Gastrocnemius medialis (tissue), 4 donors: ENCODE measurements at regions not wholly inside any gene's neighbourhood (a gene's known extent, or its start where the extent isn't known, plus 50 kb on each side); places are given as distances from the start of the nearest gene placed in this dataset.
"Not testable (repeated sequence)": the region's sequence is repeated elsewhere in the genome, so short reads cannot be mapped to it uniquely, and the experiment has no call there.

Source experiments
- ATAC-seq, 2 donors: fragments of 150-250 bp; one replicate each; pipeline ENCODE4 v1.9.1; 2016
- DNase-seq, 2 donors: peaks; one replicate each; pipeline ENCODE4 v3.0.0-alpha.2; 2019
- H3K27ac ChIP-seq, 4 donors: fragments of 200-600 bp; sonication (generic); 1 replicate in 1 of 4; 2 replicates in 3 of 4; pipeline ENCODE4 v1.5.1; 2016 to 2018; ENCODE audit warnings: mild to moderate bottlenecking in 2 of 4, moderate library complexity in 1 of 4
- H3K27me3 ChIP-seq, 3 donors: fragments of 200-600 bp; sonication (generic) in 2 of 3; 1 replicate in 1 of 3; 2 replicates in 2 of 3; pipeline versions ENCODE4 v1.5.1 to v1.6.0; 2016 to 2019; ENCODE audit warnings: mild to moderate bottlenecking in 1 of 3, moderate library complexity in 1 of 3
- H3K36me3 ChIP-seq, 2 donors: fragments of 200-600 bp; sonication (generic) in 1 of 2; one replicate each; pipeline ENCODE4 v1.5.1; 2017 to 2018
- H3K4me1 ChIP-seq, 2 donors: fragments of 200-600 bp; sonication (generic) in 1 of 2; one replicate each; pipeline ENCODE4 v1.5.1; 2016 to 2017; ENCODE audit warnings: mild to moderate bottlenecking in 2 of 2
- H3K4me3 ChIP-seq, 4 donors: fragments of 200-600 bp; sonication (generic) in 3 of 4; 1 replicate in 1 of 4; 2 replicates in 3 of 4; pipeline ENCODE4 v1.5.1; 2016 to 2019; ENCODE audit warnings: mild to moderate bottlenecking in 2 of 4
- H3K9me3 ChIP-seq, 3 donors: fragments of 200-600 bp; sonication (generic) in 2 of 3; 1 replicate in 1 of 3; 2 replicates in 2 of 3; pipeline ENCODE4 v1.5.1; 2016 to 2019
- CTCF ChIP-seq, 5 experiments: fragments of 450-650 bp in 3 of 5; fragments of 200-600 bp in 2 of 5; sonication (generic) in 2 of 5; IDR thresholded peaks in 4 of 5; conservative IDR thresholded peaks in 1 of 5; 1 replicate in 4 of 5; 2 replicates in 1 of 5; pipeline ENCODE4 v1.5.1; 2016 to 2019; ENCODE audit warnings: antibody characterized with exemption in 5 of 5, mild to moderate bottlenecking in 3 of 5, moderate library complexity in 3 of 5
- POLR2A ChIP-seq, 2 donors: fragments of 450-650 bp; IDR thresholded peaks; one replicate each; pipeline ENCODE4 v1.6.1; 2017; ENCODE audit warnings: antibody characterized with exemption in 2 of 2, mild to moderate bottlenecking in 2 of 2, moderate library complexity in 2 of 2
- in situ Hi-C, 4 donors: fragments of 200-750 bp; cut with MboI; loops; one replicate each; pipeline versions ENCODE4 v1.15.0 to v1.8.0; 2017; ENCODE audit warnings: low sequenced_read_pairs in 4 of 4
- intact Hi-C: fragments of 100-400 bp; cut with DNase I; formaldehyde crosslinking; loops from one replicate; pipeline ENCODE4 v1.15.1; 2023; ENCODE audit warnings: low total_unique reads

GRCh38 chr11:112346586-112346985, 85.9 kb upstream of the PLET1 start:
- Histone ChIP-seq H3K4me1 (peaks cover 25 to 28% of the 10 kb centered on the region in 2 donors), H3K27me3 (no peaks in the 10 kb centered on the region), H3K9me3 (no peaks in the 10 kb centered on the region), H3K36me3 (no peaks in the 10 kb centered on the region), H3K27ac (no peak overlapping the region), H3K4me3 (no peak overlapping the region)
- intact Hi-C loops, result no loop called here
- DNase-seq, result no peak
- no peak for ATAC-seq
- TF ChIP-seq CTCF (IDR thresholded peaks at IDR 0.05 in 4 of 5, conservative IDR thresholded peaks at IDR 0.05 in 1 of 5) (no peak), POLR2A (IDR thresholded peaks at IDR 0.05) (no peak)
- in situ Hi-C loops, result no loop called here

GRCh38 chr11:112348480-112349029, 87.9 kb upstream of the PLET1 start:
- no peaks in the 10 kb centered on the region for H3K9me3 ChIP-seq
- intact Hi-C loops (no loop called here), in situ Hi-C loops (no loop called here)
- H3K27ac ChIP-seq, result no peak overlapping the region
- no peaks in the 10 kb centered on the region for H3K36me3 ChIP-seq
- no peaks in the 10 kb centered on the region for H3K27me3 ChIP-seq
- TF ChIP-seq POLR2A (IDR thresholded peaks at IDR 0.05), result no peak
- TF ChIP-seq CTCF (IDR thresholded peaks at IDR 0.05 in 4 of 5, conservative IDR thresholded peaks at IDR 0.05 in 1 of 5), result no peak
- H3K4me3 ChIP-seq, result no peak overlapping the region
- H3K4me1 ChIP-seq, result peaks cover 18 to 22% of the 10 kb centered on the region in 2 donors
- no peak for DNase-seq
- no peak for ATAC-seq

- H3K4me3 ChIP-seq, H3K27me3 ChIP-seq, ATAC-seq, H3K27ac ChIP-seq, DNase-seq, in situ Hi-C loops, H3K36me3 ChIP-seq, intact Hi-C loops, H3K9me3 ChIP-seq, H3K4me1 ChIP-seq: not testable (repeated sequence)
Measured at GRCh38 chr11:112351423-112351822, 90.8 kb upstream of the PLET1 start.

- ATAC-seq (no peak), DNase-seq (no peak)
- intact Hi-C loops (no loop called here), in situ Hi-C loops (no loop called here)
- H3K4me3 ChIP-seq, result no peak overlapping the region
- no peaks in the 10 kb centered on the region for H3K27me3 ChIP-seq
- no peaks in the 10 kb centered on the region for H3K9me3 ChIP-seq
- no peaks in the 10 kb centered on the region for H3K4me1 ChIP-seq
- no peaks in the 10 kb centered on the region for H3K36me3 ChIP-seq
- no peak overlapping the region for H3K27ac ChIP-seq
- TF ChIP-seq CTCF (IDR thresholded peaks at IDR 0.05 in 4 of 5, conservative IDR thresholded peaks at IDR 0.05 in 1 of 5) (no peak), POLR2A (IDR thresholded peaks at IDR 0.05) (no peak)
Measured at GRCh38 chr11:112352907-112353306, 92.2 kb upstream of the PLET1 start.

- Histone ChIP-seq H3K4me1 (peaks cover 0 to 8% of the 10 kb centered on the region in 2 donors), H3K9me3 (no peaks in the 10 kb centered on the region), H3K36me3 (no peaks in the 10 kb centered on the region), H3K27ac (no peak overlapping the region), H3K27me3 (no peaks in the 10 kb centered on the region), H3K4me3 (no peak overlapping the region)
- TF ChIP-seq CTCF (IDR thresholded peaks at IDR 0.05 in 4 of 5, conservative IDR thresholded peaks at IDR 0.05 in 1 of 5), result no peak
- no peak for TF ChIP-seq POLR2A (IDR thresholded peaks at IDR 0.05)
- in situ Hi-C loops, result no loop called here
- DNase-seq (no peak), ATAC-seq (no peak)
- intact Hi-C loops, result no loop called here
Measured at GRCh38 chr11:112354364-112354763, 93.7 kb upstream of the PLET1 start.
